K562 (cell line): ENCODE measurements at regions not wholly inside any gene's neighbourhood (a gene's known extent, or its start where the extent isn't known, plus 50 kb on each side); places are given as distances from the start of the nearest gene placed in this dataset.

Source experiments
- ATAC-seq: fragments of 200-7000 bp; cut with Tn5 transposase; 3 replicates; pipeline ENCODE4 v1.9.1; 2020; ENCODE audit warnings: moderate library complexity
- BruUV-seq: library from RNA; stranded (reverse); fragments of 400-500 nt; replicated peaks from 2 replicates; lab custom pipeline; 2021; lab: Mats Ljungman, UMichigan
- CTCF ChIA-PET: fragments of 300-600 bp; formaldehyde crosslinking; extraction: SDS; loops from one replicate; lab custom pipeline; 2021; ENCODE audit warnings: low intra/inter-chr PET ratio; lab: Yijun Ruan, JAX
- POLR2A ChIA-PET: fragments of 300-600, 350-650 bp; sonication (Branson Sonifier 250); formaldehyde crosslinking; extraction: SDS; loops from one replicate; lab custom pipeline; 2021; ENCODE audit warnings: antibody characterized with exemption, inconsistent platforms; lab: Yijun Ruan, JAX
- DNase-seq, 4 experiments: peaks; one replicate each; pipeline versions ENCODE4 v3.0.0 to v3.0.0-alpha.2; 2011 to 2018; ENCODE audit warnings: low spot score in 3 of 4, mixed read lengths in 3 of 4; ENCODE audit errors: extremely low read depth in 1 of 4
- FAIRE-seq: peaks from 2 replicates; lab custom pipeline; 2011; peaks lifted over from hg19 to GRCh38; lab: Jason Lieb, UNC
- H2AFZ ChIP-seq: 2 replicates; pipeline ENCODE4 v1.6.0; 2011; ENCODE audit warnings: low read depth, low read length, control low read depth, inconsistent platforms
- H3K27ac ChIP-seq: fragments of 200-600 bp; 3 replicates; pipeline ENCODE4 v1.8.0; 2011; ENCODE audit warnings: low read depth, mild to moderate bottlenecking, control low read depth, inconsistent platforms, low read length, moderate library complexity, mixed read lengths; ENCODE audit errors: extremely low read depth
- H3K27me3 ChIP-seq, 2 experiments: fragments of 300-600 bp in 1 of 2; 2 replicates in 1 of 2; 3 replicates in 1 of 2; pipeline versions ENCODE4 v1.6.0 to v1.8.0; 2011; ENCODE audit warnings: inconsistent platforms in 2 of 2, low read length in 2 of 2, mild to moderate bottlenecking in 1 of 2, mixed read lengths in 1 of 2, moderate library complexity in 1 of 2; ENCODE audit not compliant: control insufficient read depth in 2 of 2, insufficient read depth in 2 of 2
- H3K36me3 ChIP-seq: fragments of 300-600 bp; 3 replicates; pipeline ENCODE4 v1.8.0; 2011; ENCODE audit warnings: mild to moderate bottlenecking, low read length, inconsistent platforms; ENCODE audit not compliant: control insufficient read depth, insufficient read depth
- H3K4me1 ChIP-seq, 2 experiments: fragments of 200-600 bp in 1 of 2; replicated peaks in 1 of 2; 2 replicates in 1 of 2; 3 replicates in 1 of 2; pipeline versions ENCODE4 v1.5.1 to v1.8.0; 2011; ENCODE audit warnings: inconsistent platforms in 2 of 2, low read length in 2 of 2, mild to moderate bottlenecking in 1 of 2, mixed read lengths in 1 of 2, moderate library complexity in 1 of 2; ENCODE audit not compliant: control insufficient read depth in 2 of 2, insufficient read depth in 2 of 2
- H3K4me2 ChIP-seq: 2 replicates; pipeline ENCODE4 v1.6.1; 2011; ENCODE audit warnings: low read length, control low read depth, inconsistent platforms, mixed read lengths; ENCODE audit not compliant: insufficient read depth
- H3K4me3 ChIP-seq: fragments of 200-600 bp; sonication (generic), shearing (Covaris generic); 2 replicates; pipeline ENCODE4 v1.5.1; 2016; ENCODE audit warnings: control low read depth, inconsistent platforms
- H3K79me2 ChIP-seq: fragments of 200-600 bp; 3 replicates; pipeline ENCODE4 v1.8.0; 2011; ENCODE audit warnings: low read length, inconsistent platforms; ENCODE audit not compliant: control insufficient read depth, insufficient read depth
- H3K9ac ChIP-seq, 2 experiments: 2 replicates each; pipeline versions ENCODE4 v1.6.0 to v1.6.1; 2011; ENCODE audit warnings: low read depth in 2 of 2, low read length in 2 of 2, control low read depth in 1 of 2, inconsistent platforms in 1 of 2, mild to moderate bottlenecking in 1 of 2, mixed read lengths in 1 of 2; ENCODE audit not compliant: insufficient read depth in 1 of 2
- H3K9me1 ChIP-seq: one replicate; pipeline ENCODE4 v1.6.0; 2011; ENCODE audit warnings: inconsistent platforms, mild to moderate bottlenecking, low read length, moderate library complexity; ENCODE audit not compliant: control insufficient read depth, insufficient read depth
- H3K9me3 ChIP-seq: replicated peaks from 2 replicates; pipeline ENCODE4 v1.5.1; 2011; ENCODE audit warnings: low read depth, low read length, inconsistent platforms; ENCODE audit not compliant: control insufficient read depth, insufficient read depth
- H4K20me1 ChIP-seq: replicated peaks from 2 replicates; pipeline ENCODE4 v1.6.1; 2011; ENCODE audit warnings: low read length, inconsistent platforms, mixed read lengths; ENCODE audit not compliant: control insufficient read depth, insufficient read depth
- CXXC5 ChIP-seq: fragments of 250-450 bp; sonication (Bioruptor Pico); IDR thresholded peaks from 2 replicates; pipeline ENCODE4 v1.8.0; 2022; ENCODE audit warnings: inconsistent platforms, mild to moderate bottlenecking, moderate library complexity
- ETV1 ChIP-seq: fragments of 450-650 bp; conservative IDR thresholded peaks from 2 replicates; pipeline ENCODE4 v1.6.1; 2016; ENCODE audit warnings: missing genetic modification characterization, control low read depth, low read depth, missing compliant biosample characterization
- NCOA1 ChIP-seq: fragments of 450-650 bp; IDR thresholded peaks from 2 replicates; pipeline ENCODE4 v1.6.1; 2016; ENCODE audit warnings: low read depth
- NR3C1 ChIP-seq: sonication (generic); formaldehyde crosslinking; IDR thresholded peaks from 2 replicates; pipeline ENCODE4 v1.8.1; 2022; ENCODE audit warnings: missing genetic modification reagents
- SMAD1 ChIP-seq: fragments of 150-350 bp; IDR thresholded peaks from 2 replicates; pipeline ENCODE4 v1.6.1; 2014; ENCODE audit warnings: low read length, low read depth; ENCODE audit not compliant: partially characterized antibody
- ZNF133 ChIP-seq: fragments of 250-450 bp; sonication (Bioruptor Pico); IDR thresholded peaks from 2 replicates; pipeline ENCODE4 v1.4.0; 2020; ENCODE audit warnings: mild to moderate bottlenecking
- ZNF75A ChIP-seq: fragments of 450-650 bp; formaldehyde crosslinking; IDR thresholded peaks from 2 replicates; pipeline ENCODE4 v1.4.0; 2020; ENCODE audit warnings: mild to moderate bottlenecking
- WGBS: fragments of 100-300 bp; shearing (Covaris generic); methylation state at CpG from one replicate; pipeline ENCODE4 v1.1.6; 2016; ENCODE audit warnings: low coverage, mixed read lengths; ENCODE audit not compliant: insufficient coverage; ENCODE audit errors: missing lambda C conversion rate; 5-methylcytosine and 5-hydroxymethylcytosine counted together
- in situ Hi-C: fragments of 300-500 bp; cut with MboI; formaldehyde crosslinking; loops from 4 replicates; pipeline ENCODE4 v1.15.0; 2018; ENCODE audit warnings: inconsistent platforms, mixed read lengths
- intact Hi-C: fragments of 100-400 bp; cut with micrococcal nuclease; formaldehyde crosslinking; loops from 2 replicates; pipeline ENCODE4 v1.14.2; 2022

GRCh38 chr10:108848046-108848445 lies 1075.3 kb downstream of the XPNPEP1 start:
- no peaks in the 10 kb centered on the region for H3K9me1 ChIP-seq
- H3K4me1 ChIP-seq: no peaks in the 10 kb centered on the region
- no peaks in the 10 kb centered on the region for H3K27me3 ChIP-seq
- in situ Hi-C loops (no loop called here), intact Hi-C loops (no loop called here)
- no peaks in the 10 kb centered on the region for H3K36me3 ChIP-seq
- CTCF ChIA-PET: no interaction called here
- BruUV-seq: no TSS peak
- no peaks in the 10 kb centered on the region; the same call in 1 of the 2 replicates for H3K9me3 ChIP-seq
- H3K4me3 ChIP-seq: no peak overlapping the region
- POLR2A ChIA-PET: no interaction called here
- no peak overlapping the region for H2AFZ ChIP-seq
- H3K27ac ChIP-seq: no peak overlapping the region
- 0% methylated on average over 1 of the region's 1 CpG for WGBS
- H3K4me2 ChIP-seq: no peak overlapping the region
- ATAC-seq (no peak), FAIRE-seq (no peak), DNase-seq (no peak)
- H3K79me2 ChIP-seq: no peaks in the 10 kb centered on the region
- TF ChIP-seq ETV1 (no peak), CXXC5 (CRISPR knock-in tag) (no peak), NR3C1 (no peak)
- no peak overlapping the region for H3K9ac ChIP-seq
- H4K20me1 ChIP-seq: no peaks in the 10 kb centered on the region

GRCh38 chr10:108840944-108841343 lies 1082.4 kb downstream of the XPNPEP1 start:
- no peaks in the 10 kb centered on the region for H3K9me1 ChIP-seq
- in situ Hi-C loops (no loop called here), intact Hi-C loops (no loop called here)
- H4K20me1 ChIP-seq: no peaks in the 10 kb centered on the region
- no peaks in the 10 kb centered on the region for H3K9me3 ChIP-seq
- H3K27me3 ChIP-seq: no peaks in the 10 kb centered on the region
- TF ChIP-seq ZNF75A (CRISPR knock-in tag): no peak
- TF ChIP-seq NCOA1: no peak
- no peak for TF ChIP-seq SMAD1
- TF ChIP-seq ZNF133 (CRISPR knock-in tag): no peak
- WGBS: 2% methylated on average over 3 of the region's 3 CpGs
- no peaks in the 10 kb centered on the region for H3K4me1 ChIP-seq
- no peak overlapping the region for H3K4me3 ChIP-seq
- ChIA-PET CTCF (no interaction called here), POLR2A (no interaction called here)
- H3K9ac ChIP-seq: no peak overlapping the region
- no peak for DNase-seq
- FAIRE-seq: no peak
- no peak overlapping the region for H3K4me2 ChIP-seq
- no peak overlapping the region for H2AFZ ChIP-seq
- ATAC-seq: no peak
- H3K79me2 ChIP-seq: no peaks in the 10 kb centered on the region
- H3K27ac ChIP-seq: no peak overlapping the region
- no TSS peak for BruUV-seq
- no peaks in the 10 kb centered on the region for H3K36me3 ChIP-seq
